ENCODE measurements at regions not wholly inside any gene's neighbourhood (a gene's known extent, or its start where the extent isn't known, plus 50 kb on each side); places are given as distances from the start of the nearest gene placed in this dataset.

- Histone ChIP-seq H3K4me2 (ENCODE audit: low read depth, low read length) (no peak overlapping the region), H3K4me3 (replicated peaks in 1 of 3; ENCODE audit: insufficient read depth in 1 of 3, low read depth in 2 of 3, low read length in 3 of 3) (no peak overlapping the region), H3K27me3 (ENCODE audit: control insufficient read depth in 1 of 2, insufficient read depth in 2 of 2, low read length in 2 of 2) (no peaks in the 10 kb centered on the region), H4K20me1 (ENCODE audit: insufficient read depth, low read length) (no peaks in the 10 kb centered on the region), H3K79me2 (ENCODE audit: insufficient read depth, low read length) (no peaks in the 10 kb centered on the region), H3K9me3 (ENCODE audit: low read length) (no peaks in the 10 kb centered on the region), H3K9ac (ENCODE audit: insufficient read depth, low read depth, low read length) (no peak overlapping the region), H3K4me1 (ENCODE audit: insufficient read depth, low read length) (peaks cover 16% of the 10 kb centered on the region), H2AFZ (ENCODE audit: low read length) (no peak overlapping the region), H3K36me3 (replicated peaks in 1 of 2; ENCODE audit: control insufficient read depth in 1 of 2, insufficient read depth in 2 of 2, low read length in 2 of 2) (no peaks in the 10 kb centered on the region), H3K27ac (ENCODE audit: extremely low read length, insufficient read depth, low read length) (no peak overlapping the region)
- in situ Hi-C loops (cut with HindIII; ENCODE audit: extremely low pct_ligation_motif_present, low pct_unique_long_range_greater_than_20kb), result no loop called here
- POLR2A ChIA-PET, result no interaction called here
- FAIRE-seq (no peak), ATAC-seq (no peak), DNase-seq (ENCODE audit: low spot score) (no peak)
- CTCF ChIA-PET (ENCODE audit: low intra/inter-chr PET ratio, low total read pairs), result no interaction called here
- TF ChIP-seq REXO4 (CRISPR knock-in tag; IDR thresholded peaks at IDR 0.05; ENCODE audit: borderline replicate concordance), result no peak
- TF ChIP-seq ZNF660 (CRISPR knock-in tag; IDR thresholded peaks at IDR 0.05; ENCODE audit: borderline replicate concordance, low read depth), result no peak
- TF ChIP-seq ATAD3A (CRISPR knock-in tag; IDR thresholded peaks at IDR 0.05), result no peak
- no peak for TF ChIP-seq ZNF503 (CRISPR knock-in tag; IDR thresholded peaks at IDR 0.05)
- TF ChIP-seq ELK4 (CRISPR knock-in tag; IDR thresholded peaks at IDR 0.05; ENCODE audit: borderline replicate concordance), result no peak
- BruUV-seq (replicated peaks), result no TSS peak
- intact Hi-C loops (cut with micrococcal nuclease; ENCODE audit: unreplicated experiment), result no loop called here
- WGBS (ENCODE audit: low lambda C conversion rate), result 29% methylated on average over 3 of the region's 3 CpGs
These were observed 408.1 kb downstream of the MAT2B start for GRCh38 chr5:163913548-163913947.

- Histone ChIP-seq H3K79me2 (ENCODE audit: insufficient read depth, low read length) (no peaks in the 10 kb centered on the region), H3K9me3 (ENCODE audit: low read length) (peaks cover 2% of the 10 kb centered on the region; the same call in 1 of the 2 replicates), H3K4me2 (ENCODE audit: low read depth, low read length) (no peak overlapping the region), H3K4me3 (replicated peaks in 1 of 3; ENCODE audit: insufficient read depth in 1 of 3, low read depth in 2 of 3, low read length in 3 of 3) (no peak overlapping the region), H3K36me3 (replicated peaks in 1 of 2; ENCODE audit: control insufficient read depth in 1 of 2, insufficient read depth in 2 of 2, low read length in 2 of 2) (no peaks in the 10 kb centered on the region), H2AFZ (ENCODE audit: low read length) (no peak overlapping the region), H3K4me1 (ENCODE audit: insufficient read depth, low read length) (peaks cover 16% of the 10 kb centered on the region), H3K9ac (ENCODE audit: insufficient read depth, low read depth, low read length) (no peak overlapping the region), H4K20me1 (ENCODE audit: insufficient read depth, low read length) (no peaks in the 10 kb centered on the region), H3K27ac (ENCODE audit: extremely low read length, insufficient read depth, low read length) (no peak overlapping the region), H3K27me3 (ENCODE audit: control insufficient read depth in 1 of 2, insufficient read depth in 2 of 2, low read length in 2 of 2) (no peaks in the 10 kb centered on the region)
- intact Hi-C loops (cut with micrococcal nuclease; ENCODE audit: unreplicated experiment) (no loop called here), in situ Hi-C loops (cut with HindIII; ENCODE audit: extremely low pct_ligation_motif_present, low pct_unique_long_range_greater_than_20kb) (no loop called here)
- no TSS peak for BruUV-seq (replicated peaks)
- 4% methylated on average over 4 of the region's 5 CpGs for WGBS (ENCODE audit: low lambda C conversion rate)
- FAIRE-seq (no peak), DNase-seq (ENCODE audit: low spot score) (no peak), ATAC-seq (peak; percentile 30; the same call in 2 of the 3 replicates)
- POLR2A ChIA-PET, result no interaction called here
- CTCF ChIA-PET (ENCODE audit: low intra/inter-chr PET ratio, low total read pairs), result no interaction called here
- TF ChIP-seq ZFP1 (CRISPR knock-in tag; IDR thresholded peaks at IDR 0.05), result no peak
- TF ChIP-seq ZFYVE20 (CRISPR knock-in tag; IDR thresholded peaks at IDR 0.05; ENCODE audit: borderline replicate concordance, low read depth), result no peak
- no peak for TF ChIP-seq POLR2AphosphoS2 (IDR thresholded peaks at IDR 0.05; ENCODE audit: low read depth, low read length)
- no peak for TF ChIP-seq SRY (CRISPR knock-in tag; IDR thresholded peaks at IDR 0.05)
- no peak for TF ChIP-seq ZNF7 (CRISPR knock-in tag; IDR thresholded peaks at IDR 0.05)
- TF ChIP-seq KLF12 (CRISPR knock-in tag; IDR thresholded peaks at IDR 0.05; ENCODE audit: borderline replicate concordance), result no peak
- no peak for TF ChIP-seq ATF1 (CRISPR knock-in tag; IDR thresholded peaks at IDR 0.05)
- no peak for TF ChIP-seq AGO2 (optimal IDR thresholded peaks at IDR 0.05; ENCODE audit: low read depth, low read length)
- TF ChIP-seq ZNF784 (CRISPR knock-in tag; IDR thresholded peaks at IDR 0.05; ENCODE audit: borderline replicate concordance), result no peak
- no peak for TF ChIP-seq NFE2 (CRISPR knock-in tag; IDR thresholded peaks at IDR 0.05)
These were observed 409.5 kb downstream of the MAT2B start for GRCh38 chr5:163914910-163915309.
